K562 (cell line): ENCODE measurements at regions not wholly inside any gene's neighbourhood (a gene's known extent, or its start where the extent isn't known, plus 50 kb on each side); places are given as distances from the start of the nearest gene placed in this dataset.

Experiments
- ATAC-seq: fragments of 200-7000 bp; cut with Tn5 transposase; 3 replicates; pipeline ENCODE4 v1.9.1; 2020; ENCODE audit warnings: moderate library complexity
- BruUV-seq: library from RNA; stranded (reverse); fragments of 400-500 nt; replicated peaks from 2 replicates; lab custom pipeline; 2021; lab: Mats Ljungman, UMichigan
- CTCF ChIA-PET: fragments of 300-600 bp; formaldehyde crosslinking; extraction: SDS; loops from one replicate; lab custom pipeline; 2021; ENCODE audit warnings: low intra/inter-chr PET ratio; lab: Yijun Ruan, JAX
- POLR2A ChIA-PET: fragments of 300-600, 350-650 bp; sonication (Branson Sonifier 250); formaldehyde crosslinking; extraction: SDS; loops from one replicate; lab custom pipeline; 2021; ENCODE audit warnings: antibody characterized with exemption, inconsistent platforms; lab: Yijun Ruan, JAX
- DNase-seq, 4 experiments: peaks; one replicate each; pipeline versions ENCODE4 v3.0.0 to v3.0.0-alpha.2; 2011 to 2018; ENCODE audit warnings: low spot score in 3 of 4, mixed read lengths in 3 of 4; ENCODE audit errors: extremely low read depth in 1 of 4
- FAIRE-seq: peaks from 2 replicates; lab custom pipeline; 2011; peaks lifted over from hg19 to GRCh38; lab: Jason Lieb, UNC
- H2AFZ ChIP-seq: 2 replicates; pipeline ENCODE4 v1.6.0; 2011; ENCODE audit warnings: low read depth, low read length, control low read depth, inconsistent platforms
- H3K27ac ChIP-seq: fragments of 200-600 bp; 3 replicates; pipeline ENCODE4 v1.8.0; 2011; ENCODE audit warnings: low read depth, mild to moderate bottlenecking, control low read depth, inconsistent platforms, low read length, moderate library complexity, mixed read lengths; ENCODE audit errors: extremely low read depth
- H3K27me3 ChIP-seq, 2 experiments: fragments of 300-600 bp in 1 of 2; 2 replicates in 1 of 2; 3 replicates in 1 of 2; pipeline versions ENCODE4 v1.6.0 to v1.8.0; 2011; ENCODE audit warnings: inconsistent platforms in 2 of 2, low read length in 2 of 2, mild to moderate bottlenecking in 1 of 2, mixed read lengths in 1 of 2, moderate library complexity in 1 of 2; ENCODE audit not compliant: control insufficient read depth in 2 of 2, insufficient read depth in 2 of 2
- H3K36me3 ChIP-seq: fragments of 300-600 bp; 3 replicates; pipeline ENCODE4 v1.8.0; 2011; ENCODE audit warnings: mild to moderate bottlenecking, low read length, inconsistent platforms; ENCODE audit not compliant: control insufficient read depth, insufficient read depth
- H3K4me1 ChIP-seq, 2 experiments: fragments of 200-600 bp in 1 of 2; replicated peaks in 1 of 2; 2 replicates in 1 of 2; 3 replicates in 1 of 2; pipeline versions ENCODE4 v1.5.1 to v1.8.0; 2011; ENCODE audit warnings: inconsistent platforms in 2 of 2, low read length in 2 of 2, mild to moderate bottlenecking in 1 of 2, mixed read lengths in 1 of 2, moderate library complexity in 1 of 2; ENCODE audit not compliant: control insufficient read depth in 2 of 2, insufficient read depth in 2 of 2
- H3K4me2 ChIP-seq: 2 replicates; pipeline ENCODE4 v1.6.1; 2011; ENCODE audit warnings: low read length, control low read depth, inconsistent platforms, mixed read lengths; ENCODE audit not compliant: insufficient read depth
- H3K4me3 ChIP-seq: fragments of 200-600 bp; sonication (generic), shearing (Covaris generic); 2 replicates; pipeline ENCODE4 v1.5.1; 2016; ENCODE audit warnings: control low read depth, inconsistent platforms
- H3K79me2 ChIP-seq: fragments of 200-600 bp; 3 replicates; pipeline ENCODE4 v1.8.0; 2011; ENCODE audit warnings: low read length, inconsistent platforms; ENCODE audit not compliant: control insufficient read depth, insufficient read depth
- H3K9ac ChIP-seq, 2 experiments: 2 replicates each; pipeline versions ENCODE4 v1.6.0 to v1.6.1; 2011; ENCODE audit warnings: low read depth in 2 of 2, low read length in 2 of 2, control low read depth in 1 of 2, inconsistent platforms in 1 of 2, mild to moderate bottlenecking in 1 of 2, mixed read lengths in 1 of 2; ENCODE audit not compliant: insufficient read depth in 1 of 2
- H3K9me1 ChIP-seq: one replicate; pipeline ENCODE4 v1.6.0; 2011; ENCODE audit warnings: inconsistent platforms, mild to moderate bottlenecking, low read length, moderate library complexity; ENCODE audit not compliant: control insufficient read depth, insufficient read depth
- H3K9me3 ChIP-seq: replicated peaks from 2 replicates; pipeline ENCODE4 v1.5.1; 2011; ENCODE audit warnings: low read depth, low read length, inconsistent platforms; ENCODE audit not compliant: control insufficient read depth, insufficient read depth
- H4K20me1 ChIP-seq: replicated peaks from 2 replicates; pipeline ENCODE4 v1.6.1; 2011; ENCODE audit warnings: low read length, inconsistent platforms, mixed read lengths; ENCODE audit not compliant: control insufficient read depth, insufficient read depth
- HDAC2 ChIP-seq: fragments of 450-650 bp; IDR thresholded peaks from 2 replicates; pipeline ENCODE4 v1.6.1; 2016; ENCODE audit warnings: mild to moderate bottlenecking
- HDAC3 ChIP-seq: fragments of 450-650 bp; IDR thresholded peaks from 2 replicates; pipeline ENCODE4 v1.6.1; 2018; ENCODE audit warnings: borderline replicate concordance, mild to moderate bottlenecking, moderate library complexity; ENCODE audit not compliant: partially characterized antibody
- HMBOX1 ChIP-seq: sonication (generic); IDR thresholded peaks from 2 replicates; pipeline ENCODE4 v1.6.1; 2016
- MITF ChIP-seq: IDR thresholded peaks from 2 replicates; pipeline ENCODE4 v1.6.1; 2014; ENCODE audit warnings: antibody characterized with exemption
- NFE2L1 ChIP-seq: fragments of 450-650 bp; IDR thresholded peaks from 2 replicates; pipeline ENCODE4 v1.6.1; 2016; ENCODE audit warnings: missing genetic modification characterization, low read depth, mild to moderate bottlenecking, missing compliant biosample characterization, moderate library complexity, borderline replicate concordance
- PYGO2 ChIP-seq: fragments of 450-650 bp; IDR thresholded peaks from 2 replicates; pipeline ENCODE4 v1.6.1; 2016; ENCODE audit warnings: mild to moderate bottlenecking, missing genetic modification characterization, moderate library complexity, missing compliant biosample characterization
- SRSF3 ChIP-seq: fragments of 200-400 bp; formaldehyde crosslinking; IDR thresholded peaks from 2 replicates; pipeline ENCODE4 v1.6.1; 2016; ENCODE audit warnings: mild to moderate bottlenecking, low read length, moderate library complexity; ENCODE audit not compliant: insufficient read depth
- TFAM ChIP-seq: fragments of 250-450 bp; sonication (Bioruptor Pico); conservative IDR thresholded peaks from 2 replicates; pipeline ENCODE4 v1.5.0; 2021; ENCODE audit warnings: mild to moderate bottlenecking, moderate library complexity
- THRAP3 ChIP-seq: fragments of 450-650 bp; IDR thresholded peaks from 2 replicates; pipeline ENCODE4 v1.6.1; 2016; ENCODE audit warnings: mild to moderate bottlenecking, inconsistent platforms, borderline replicate concordance
- YBX1 ChIP-seq: fragments of 450-650 bp; IDR thresholded peaks from 2 replicates; pipeline ENCODE4 v1.7.1; 2016; ENCODE audit warnings: mild to moderate bottlenecking
- ZBED1 ChIP-seq: IDR thresholded peaks from 2 replicates; pipeline ENCODE4 v1.6.1; 2014
- ZBTB5 ChIP-seq: fragments of 450-650 bp; IDR thresholded peaks from 2 replicates; pipeline ENCODE4 v1.6.1; 2017; ENCODE audit warnings: antibody characterized with exemption
- ZNF253 ChIP-seq: fragments of 250-450 bp; sonication (Bioruptor Pico); conservative IDR thresholded peaks from 2 replicates; pipeline ENCODE4 v1.6.1; 2021; ENCODE audit warnings: mild to moderate bottlenecking
- ZNF830 ChIP-seq: fragments of 250-450 bp; sonication (Bioruptor Pico); IDR thresholded peaks from 2 replicates; pipeline ENCODE4 v1.5.0; 2021; ENCODE audit warnings: mild to moderate bottlenecking
- WGBS: fragments of 100-300 bp; shearing (Covaris generic); methylation state at CpG from one replicate; pipeline ENCODE4 v1.1.6; 2016; ENCODE audit warnings: low coverage, mixed read lengths; ENCODE audit not compliant: insufficient coverage; ENCODE audit errors: missing lambda C conversion rate; 5-methylcytosine and 5-hydroxymethylcytosine counted together
- in situ Hi-C: fragments of 300-500 bp; cut with MboI; formaldehyde crosslinking; loops from 4 replicates; pipeline ENCODE4 v1.15.0; 2018; ENCODE audit warnings: inconsistent platforms, mixed read lengths
- intact Hi-C: fragments of 100-400 bp; cut with micrococcal nuclease; formaldehyde crosslinking; loops from 2 replicates; pipeline ENCODE4 v1.14.2; 2022

GRCh38 chr17:79362772-79363305 is 248.0 kb downstream of the RBFOX3 start:
- Histone ChIP-seq H3K4me3 (no peak overlapping the region), H3K27ac (no peak overlapping the region), H2AFZ (no peak overlapping the region), H3K27me3 (peaks cover 7 to 61% of the 10 kb centered on the region in 2 experiments; a peak in 4 of 5 replicates), H3K4me2 (no peak overlapping the region), H4K20me1 (peaks cover 13% of the 10 kb centered on the region), H3K4me1 (no peaks in the 10 kb centered on the region), H3K9me3 (no peaks in the 10 kb centered on the region), H3K79me2 (no peaks in the 10 kb centered on the region), H3K9me1 (no peaks in the 10 kb centered on the region), H3K36me3 (no peaks in the 10 kb centered on the region), H3K9ac (no peak overlapping the region)
- no TSS peak for BruUV-seq
- CTCF ChIA-PET = no interaction called here
- under 1% methylated on average over 14 of the region's 14 CpGs for WGBS
- TF ChIP-seq MITF (no peak), THRAP3 (no peak), ZBTB5 (no peak), HMBOX1 (no peak), HDAC3 (no peak), PYGO2 (tag) (no peak), ZNF830 (no peak), TFAM (CRISPR knock-in tag) (no peak), SRSF3 (no peak), YBX1 (no peak), ZBED1 (no peak), NFE2L1 (tag) (no peak), ZNF253 (CRISPR knock-in tag) (no peak), HDAC2 (no peak)
- ATAC-seq (no peak), FAIRE-seq (no peak), DNase-seq (no peak)
- POLR2A ChIA-PET = interaction anchor here (0.6 to 0.7 kb wide), 2 partner anchors 55 to 1839 kb away, joined by 3 to 4 read pairs; no protein-coding TSS in a partner anchor
- intact Hi-C loops = no loop called here
- in situ Hi-C loops = no loop called here
